Osteoblast (primary cell): ENCODE measurements at regions not wholly inside any gene's neighbourhood (a gene's known extent, or its start where the extent isn't known, plus 50 kb on each side); places are given as distances from the start of the nearest gene placed in this dataset.
A peak's percentile ranks its signal among the peaks of the same experiment; 100 is the strongest.

ENCODE experiments used
- DNase-seq: peaks from one replicate; pipeline ENCODE4 v3.0.0; 2011; ENCODE audit warnings: low spot score, mixed read lengths; ENCODE audit not compliant: insufficient read length; ENCODE audit errors: missing footprints
- H2AFZ ChIP-seq: 2 replicates; pipeline ENCODE4 v1.6.0; 2011; ENCODE audit warnings: mild to moderate bottlenecking, low read length
- H3K27ac ChIP-seq: 2 replicates; pipeline ENCODE4 v1.5.1; 2011; ENCODE audit warnings: mild to moderate bottlenecking, low read depth, low read length, moderate library complexity
- H3K27me3 ChIP-seq: 2 replicates; pipeline ENCODE4 v1.6.0; 2012; ENCODE audit warnings: mild to moderate bottlenecking, control low read depth, inconsistent platforms, low read length, moderate library complexity; ENCODE audit not compliant: insufficient read depth
- H3K36me3 ChIP-seq: 2 replicates; pipeline ENCODE4 v1.5.1; 2011; ENCODE audit warnings: mild to moderate bottlenecking, low read length, control low read depth, moderate library complexity; ENCODE audit not compliant: insufficient read depth
- H3K4me1 ChIP-seq: 2 replicates; pipeline ENCODE4 v1.5.1; 2011; ENCODE audit warnings: mild to moderate bottlenecking, low read length, control low read depth, moderate library complexity; ENCODE audit not compliant: insufficient read depth
- H3K4me2 ChIP-seq: 2 replicates; pipeline ENCODE4 v1.6.0; 2011; ENCODE audit warnings: mild to moderate bottlenecking, low read length; ENCODE audit not compliant: insufficient read depth
- H3K4me3 ChIP-seq: fragments of 200-600 bp; sonication (generic); 3 replicates; pipeline ENCODE4 v1.5.1; 2012; ENCODE audit warnings: mild to moderate bottlenecking, low read length, inconsistent platforms; ENCODE audit not compliant: insufficient read depth
- H3K79me2 ChIP-seq: 2 replicates; pipeline ENCODE4 v1.6.0; 2012; ENCODE audit warnings: mild to moderate bottlenecking, low read length, control low read depth, inconsistent platforms; ENCODE audit not compliant: insufficient read depth
- H3K9me3 ChIP-seq: 2 replicates; pipeline ENCODE4 v1.5.1; 2011; ENCODE audit warnings: low read depth, low read length, control low read depth
- H4K20me1 ChIP-seq: 2 replicates; pipeline ENCODE4 v1.6.0; 2012; ENCODE audit warnings: mild to moderate bottlenecking, low read length, control low read depth; ENCODE audit not compliant: insufficient read depth
- TF ChIP-seq, protein P1 (sequence below): IDR thresholded peaks from 2 replicates; pipeline ENCODE4 v1.5.1; 2011; ENCODE audit warnings: mild to moderate bottlenecking, low read depth, low read length, moderate library complexity; ENCODE audit errors: extremely low read depth

DNA sequence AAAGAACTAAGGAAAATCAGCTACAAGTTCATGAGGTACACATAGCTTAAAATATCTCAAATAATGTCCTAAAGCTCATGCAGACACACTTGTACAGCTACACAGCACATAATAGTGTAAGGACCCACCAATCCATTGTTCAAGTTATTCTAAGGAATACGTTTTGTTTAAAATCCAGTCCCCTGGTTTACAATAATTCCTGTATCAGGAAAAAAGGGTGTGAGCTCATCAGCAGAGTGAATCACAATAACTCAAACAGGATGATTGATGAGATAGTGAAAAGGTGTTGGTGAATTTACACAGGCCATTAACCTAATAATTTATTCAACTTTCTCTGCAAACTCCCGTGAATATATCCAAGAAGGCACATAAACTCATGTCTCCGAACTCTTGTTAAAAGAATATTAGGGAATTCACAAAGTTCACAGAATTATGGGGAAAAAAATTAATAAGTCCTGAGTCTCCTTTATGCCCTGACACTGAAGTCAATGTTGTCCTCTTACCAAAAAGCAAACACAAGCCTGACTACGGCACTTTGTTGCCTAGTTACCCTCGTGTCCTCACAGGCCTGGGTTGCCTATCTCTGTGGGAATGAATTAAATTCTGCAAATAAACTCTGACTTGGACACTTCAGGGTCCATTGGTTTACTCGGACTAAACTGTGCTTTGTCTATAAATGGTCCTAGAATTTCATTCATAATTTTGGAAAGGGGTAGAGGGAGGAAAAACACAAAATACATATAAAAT, 142.8 kb upstream of the PDE4D start:
- Histone ChIP-seq H3K9me3 (no peaks in the 10 kb centered on the region), H3K4me2 (no peak overlapping the region), H3K27me3 (no peaks in the 10 kb centered on the region), H3K4me3 (no peak overlapping the region), H3K4me1 (no peaks in the 10 kb centered on the region), H3K27ac (no peak overlapping the region), H3K79me2 (no peaks in the 10 kb centered on the region), H4K20me1 (no peaks in the 10 kb centered on the region), H3K36me3 (no peaks in the 10 kb centered on the region), H2AFZ (no peak overlapping the region)
- DNase-seq = no peak
- TF ChIP-seq, protein P1, sequence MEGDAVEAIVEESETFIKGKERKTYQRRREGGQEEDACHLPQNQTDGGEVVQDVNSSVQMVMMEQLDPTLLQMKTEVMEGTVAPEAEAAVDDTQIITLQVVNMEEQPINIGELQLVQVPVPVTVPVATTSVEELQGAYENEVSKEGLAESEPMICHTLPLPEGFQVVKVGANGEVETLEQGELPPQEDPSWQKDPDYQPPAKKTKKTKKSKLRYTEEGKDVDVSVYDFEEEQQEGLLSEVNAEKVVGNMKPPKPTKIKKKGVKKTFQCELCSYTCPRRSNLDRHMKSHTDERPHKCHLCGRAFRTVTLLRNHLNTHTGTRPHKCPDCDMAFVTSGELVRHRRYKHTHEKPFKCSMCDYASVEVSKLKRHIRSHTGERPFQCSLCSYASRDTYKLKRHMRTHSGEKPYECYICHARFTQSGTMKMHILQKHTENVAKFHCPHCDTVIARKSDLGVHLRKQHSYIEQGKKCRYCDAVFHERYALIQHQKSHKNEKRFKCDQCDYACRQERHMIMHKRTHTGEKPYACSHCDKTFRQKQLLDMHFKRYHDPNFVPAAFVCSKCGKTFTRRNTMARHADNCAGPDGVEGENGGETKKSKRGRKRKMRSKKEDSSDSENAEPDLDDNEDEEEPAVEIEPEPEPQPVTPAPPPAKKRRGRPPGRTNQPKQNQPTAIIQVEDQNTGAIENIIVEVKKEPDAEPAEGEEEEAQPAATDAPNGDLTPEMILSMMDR = no peak

DNA sequence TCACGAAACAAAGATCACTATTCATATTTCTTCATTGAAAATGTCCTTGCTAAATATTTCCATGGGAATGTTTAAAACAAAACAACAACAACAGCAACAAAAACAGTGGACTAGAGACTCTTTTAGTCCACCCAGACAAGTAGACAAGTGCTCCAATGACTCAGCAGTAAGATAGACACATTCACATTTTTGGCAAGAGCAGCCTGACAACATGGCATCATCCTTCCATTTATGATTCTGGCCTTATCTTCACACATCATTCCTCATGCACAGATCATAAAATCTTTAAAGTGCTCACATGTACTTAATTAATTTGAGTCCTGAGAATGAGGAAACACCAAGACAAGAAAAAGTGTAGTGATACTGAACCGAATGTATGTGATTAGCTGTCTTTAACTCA, 132.6 kb upstream of the PDE4D start:
- Histone ChIP-seq H3K79me2 (no peaks in the 10 kb centered on the region), H3K4me2 (no peak overlapping the region), H3K9me3 (no peaks in the 10 kb centered on the region), H3K27ac (no peak overlapping the region), H3K27me3 (no peaks in the 10 kb centered on the region), H2AFZ (no peak overlapping the region), H3K4me1 (no peaks in the 10 kb centered on the region), H4K20me1 (no peaks in the 10 kb centered on the region), H3K36me3 (no peaks in the 10 kb centered on the region), H3K4me3 (no peak overlapping the region)
- peak; percentile 13 for DNase-seq
- TF ChIP-seq, protein P1 = no peak

DNA sequence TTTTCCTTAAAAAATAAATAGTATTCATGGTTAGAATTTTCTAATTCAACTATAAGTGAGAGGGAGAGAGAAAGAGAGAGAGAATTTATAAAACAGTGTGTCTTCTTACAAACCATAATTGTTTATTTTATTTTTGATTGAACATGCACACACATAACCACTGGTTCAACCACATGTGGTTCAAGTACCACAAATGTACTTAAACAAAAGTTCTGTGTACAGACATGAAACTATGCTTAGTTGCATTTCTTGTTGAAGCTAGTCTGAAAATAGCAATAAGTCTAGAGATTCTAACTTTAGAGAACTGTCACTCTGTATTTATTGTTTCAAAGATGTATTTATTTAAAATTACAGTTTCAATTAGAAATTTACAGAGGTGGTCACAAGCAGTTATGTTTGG, 130.6 kb upstream of the PDE4D start:
- DNase-seq = no peak

DNA sequence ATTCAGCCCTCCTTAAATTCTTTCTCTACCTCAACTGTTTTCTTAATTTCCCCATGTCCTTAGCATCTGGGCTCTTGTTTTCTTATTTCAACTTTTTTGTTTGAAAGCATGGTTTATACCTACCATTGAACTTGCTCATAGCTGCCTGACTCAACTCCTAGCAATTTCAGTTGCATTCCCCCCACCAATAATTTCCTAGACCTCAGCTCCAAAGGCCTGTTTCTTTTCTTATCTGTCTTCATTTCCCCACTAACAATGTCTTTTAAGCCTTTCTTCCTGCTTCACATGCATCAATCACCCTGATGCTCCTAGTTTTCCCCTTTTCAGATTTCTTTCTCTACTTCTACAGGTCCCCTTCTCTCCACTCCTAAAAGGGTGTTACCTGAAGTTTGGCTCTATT, 129.7 kb upstream of the PDE4D start:
- Histone ChIP-seq H3K36me3 (no peaks in the 10 kb centered on the region), H3K27me3 (no peaks in the 10 kb centered on the region), H4K20me1 (no peaks in the 10 kb centered on the region), H3K4me1 (no peaks in the 10 kb centered on the region), H3K9me3 (no peaks in the 10 kb centered on the region), H3K79me2 (no peaks in the 10 kb centered on the region), H3K4me2 (no peak overlapping the region), H3K4me3 (no peak overlapping the region), H2AFZ (no peak overlapping the region), H3K27ac (no peak overlapping the region)
- no peak for DNase-seq
- TF ChIP-seq, protein P1 = no peak

More for the DNA sequence above, 130.6 kb upstream of the PDE4D start:
- Histone ChIP-seq H3K9me3 (no peaks in the 10 kb centered on the region), H3K79me2 (no peaks in the 10 kb centered on the region), H3K4me1 (no peaks in the 10 kb centered on the region), H3K4me3 (no peak overlapping the region), H3K36me3 (no peaks in the 10 kb centered on the region), H3K27ac (no peak overlapping the region), H2AFZ (no peak overlapping the region), H4K20me1 (no peaks in the 10 kb centered on the region), H3K27me3 (no peaks in the 10 kb centered on the region), H3K4me2 (no peak overlapping the region)
- TF ChIP-seq, protein P1 = no peak
